Activated CD4-positive, alpha-beta memory T cell treated with anti-CD3 and anti-CD28 coated beads for 36 hours (primary cell): ENCODE measurements at regions not wholly inside any gene's neighbourhood (a gene's known extent, or its start where the extent isn't known, plus 50 kb on each side); places are given as distances from the start of the nearest gene placed in this dataset.

Experiments used
- CTCF ChIA-PET: fragments of 350-600 bp; sonication (Branson Sonifier 250); formaldehyde crosslinking; loops from one replicate; lab custom pipeline; 2021; ENCODE audit warnings: antibody characterized with exemption, inconsistent platforms; lab: Charles Lee
- POLR2A ChIA-PET: fragments of 350-600 bp; sonication (Branson Sonifier 250); formaldehyde crosslinking; loops from one replicate; lab custom pipeline; 2021; ENCODE audit warnings: antibody characterized with exemption; lab: Charles Lee
- DNase-seq: peaks from one replicate; pipeline ENCODE4 v3.0.0-alpha.2; 2020
- H3K27ac Mint-ChIP-seq: one replicate; pipeline ENCODE4 v1.8.0; 2021; ENCODE audit warnings: mixed read lengths
- H3K27me3 Mint-ChIP-seq: one replicate; pipeline ENCODE4 v1.8.0; 2021; ENCODE audit warnings: mixed read lengths
- H3K36me3 Mint-ChIP-seq: one replicate; pipeline ENCODE4 v1.8.0; 2021; ENCODE audit warnings: mixed read lengths
- H3K4me1 Mint-ChIP-seq: one replicate; pipeline ENCODE4 v1.8.0; 2021; ENCODE audit warnings: low read depth, mixed read lengths
- H3K4me3 Mint-ChIP-seq: one replicate; pipeline ENCODE4 v1.8.0; 2021; ENCODE audit warnings: mild to moderate bottlenecking, mixed read lengths
- H3K9me3 Mint-ChIP-seq: one replicate; pipeline ENCODE4 v1.8.0; 2021; ENCODE audit warnings: mixed read lengths
- intact Hi-C: fragments of 100-400 bp; cut with micrococcal nuclease; formaldehyde crosslinking; loops from one replicate; pipeline ENCODE4 v1.15.1; 2023

DNA sequence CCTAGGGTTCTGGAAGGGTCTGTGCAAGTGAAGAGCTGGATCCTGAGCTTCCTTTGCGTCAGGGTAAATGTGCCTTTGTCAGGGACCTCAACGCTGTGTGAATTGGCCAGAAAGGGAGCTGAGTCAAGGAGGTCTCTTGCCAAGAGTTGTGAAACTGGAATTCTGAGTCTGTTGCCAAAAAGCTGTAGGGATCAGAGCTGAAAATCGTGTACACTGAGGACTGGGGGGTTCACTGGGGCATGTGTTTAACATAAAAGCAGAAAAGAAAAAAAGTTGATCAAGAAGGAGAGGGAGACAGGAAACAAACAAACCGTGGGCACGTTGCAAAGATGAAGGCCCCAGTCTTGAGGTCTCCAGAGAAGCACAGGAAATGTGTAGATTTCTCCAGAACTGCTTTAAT is 1081.5 kb downstream of the VRK1 start:
- DNase-seq = peak; percentile 12
- H3K9me3 Mint-ChIP-seq = no peaks in the 10 kb centered on the region
- H3K27me3 Mint-ChIP-seq = no peaks in the 10 kb centered on the region
- no peak overlapping the region for H3K4me3 Mint-ChIP-seq
- intact Hi-C loops = no loop called here
- POLR2A ChIA-PET = interaction anchor here (1.7 kb wide), 1 partner anchor 12 kb away, joined by 4 read pairs; no protein-coding TSS in a partner anchor
- peaks cover 37% of the 10 kb centered on the region for H3K4me1 Mint-ChIP-seq
- H3K27ac Mint-ChIP-seq = peak overlapping the region; percentile 28
- no peaks in the 10 kb centered on the region for H3K36me3 Mint-ChIP-seq
- CTCF ChIA-PET = no interaction called here

GRCh38 chr14:97887690-97888089 is 1090.5 kb downstream of the VRK1 start:
- ChIA-PET POLR2A (no interaction called here), CTCF (no interaction called here)
- no peak overlapping the region for H3K4me3 Mint-ChIP-seq
- no peak for DNase-seq
- H3K27me3 Mint-ChIP-seq = no peaks in the 10 kb centered on the region
- no peaks in the 10 kb centered on the region for H3K4me1 Mint-ChIP-seq
- intact Hi-C loops = no loop called here
- no peak overlapping the region for H3K27ac Mint-ChIP-seq
- no peaks in the 10 kb centered on the region for H3K36me3 Mint-ChIP-seq
- H3K9me3 Mint-ChIP-seq = peaks cover 7% of the 10 kb centered on the region

DNA sequence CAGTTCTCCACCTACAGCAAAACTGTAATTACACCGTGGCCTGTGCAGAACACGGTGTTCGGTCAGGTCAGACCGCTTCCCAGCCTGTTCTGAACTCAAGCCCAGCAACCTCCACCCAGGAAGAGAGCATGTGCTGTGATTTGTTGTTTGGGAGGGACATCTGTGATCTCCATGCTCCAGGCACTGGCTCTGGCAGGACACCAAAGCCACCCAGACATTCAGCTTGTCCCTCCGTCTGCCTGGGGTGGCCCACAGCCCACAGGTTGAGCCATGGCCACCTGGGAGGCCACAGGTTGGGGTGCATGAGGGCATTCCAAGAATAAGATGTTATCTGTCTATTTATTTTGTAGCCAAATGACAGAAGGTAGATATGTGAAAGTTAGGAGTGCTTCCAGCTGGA is 1091.1 kb downstream of the VRK1 start:
- H3K9me3 Mint-ChIP-seq = peaks cover 7% of the 10 kb centered on the region
- H3K4me3 Mint-ChIP-seq = no peak overlapping the region
- H3K27ac Mint-ChIP-seq = no peak overlapping the region
- intact Hi-C loops = no loop called here
- POLR2A ChIA-PET = no interaction called here
- no peaks in the 10 kb centered on the region for H3K27me3 Mint-ChIP-seq
- H3K4me1 Mint-ChIP-seq = no peaks in the 10 kb centered on the region
- no peaks in the 10 kb centered on the region for H3K36me3 Mint-ChIP-seq
- CTCF ChIA-PET = no interaction called here
- no peak for DNase-seq

DNA sequence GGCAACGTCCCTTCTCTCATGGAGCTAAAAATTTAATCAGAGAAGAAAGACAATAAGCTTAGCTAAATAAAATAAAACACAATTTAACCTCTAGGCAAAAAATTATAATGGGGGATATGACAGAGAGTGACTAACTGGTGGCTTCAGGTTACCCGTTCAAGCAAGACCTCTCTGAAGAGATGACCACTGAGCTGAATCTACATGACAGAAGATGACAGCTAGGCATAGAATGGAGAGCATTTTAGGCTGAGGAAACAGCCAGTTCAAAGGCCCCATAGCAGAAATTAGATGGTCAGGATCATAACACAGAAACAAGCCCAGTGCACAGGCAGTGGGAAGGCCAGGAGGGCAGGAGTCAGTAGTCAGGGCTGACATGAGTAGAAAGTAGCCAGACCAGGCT is 1094.3 kb downstream of the VRK1 start:
- H3K9me3 Mint-ChIP-seq = peaks cover 7% of the 10 kb centered on the region
- intact Hi-C loops = no loop called here
- no peak overlapping the region for H3K4me3 Mint-ChIP-seq
- no peaks in the 10 kb centered on the region for H3K27me3 Mint-ChIP-seq
- no peaks in the 10 kb centered on the region for H3K4me1 Mint-ChIP-seq
- no peak overlapping the region for H3K27ac Mint-ChIP-seq
- no peaks in the 10 kb centered on the region for H3K36me3 Mint-ChIP-seq
- no peak for DNase-seq
- ChIA-PET POLR2A (interaction anchor here (1.0 kb wide), 1 partner anchor 14 kb away, joined by 4 read pairs; no protein-coding TSS in a partner anchor), CTCF (interaction anchor here (1.2 kb wide), 1 partner anchor 32 kb away, joined by 3 read pairs; no protein-coding TSS in a partner anchor)

DNA sequence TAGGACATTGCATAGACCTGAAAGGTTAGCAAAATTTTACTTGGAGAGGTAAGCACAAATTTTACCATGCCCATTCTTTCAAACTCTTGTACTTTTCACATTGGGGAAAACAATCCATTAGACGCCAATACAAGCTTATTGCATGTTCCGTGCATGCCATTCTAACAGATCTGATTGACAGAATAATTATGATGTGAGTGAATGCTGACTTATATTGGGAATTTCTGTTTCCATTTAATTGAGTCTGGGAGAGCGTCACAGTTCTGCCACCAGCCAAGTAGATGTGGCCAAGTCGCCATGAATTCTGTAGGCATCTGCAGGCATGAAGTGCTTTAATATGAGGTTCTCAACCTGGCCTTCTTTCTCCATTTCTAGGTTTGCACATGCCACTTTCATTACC is 1097.4 kb downstream of the VRK1 start:
- Mint-ChIP-seq H3K4me1 (no peaks in the 10 kb centered on the region), H3K36me3 (no peaks in the 10 kb centered on the region), H3K27ac (no peak overlapping the region), H3K27me3 (no peaks in the 10 kb centered on the region), H3K4me3 (no peak overlapping the region), H3K9me3 (peaks cover under 1% of the 10 kb centered on the region)
- intact Hi-C loops = no loop called here
- CTCF ChIA-PET = no interaction called here
- POLR2A ChIA-PET = no interaction called here
- DNase-seq = no peak

DNA sequence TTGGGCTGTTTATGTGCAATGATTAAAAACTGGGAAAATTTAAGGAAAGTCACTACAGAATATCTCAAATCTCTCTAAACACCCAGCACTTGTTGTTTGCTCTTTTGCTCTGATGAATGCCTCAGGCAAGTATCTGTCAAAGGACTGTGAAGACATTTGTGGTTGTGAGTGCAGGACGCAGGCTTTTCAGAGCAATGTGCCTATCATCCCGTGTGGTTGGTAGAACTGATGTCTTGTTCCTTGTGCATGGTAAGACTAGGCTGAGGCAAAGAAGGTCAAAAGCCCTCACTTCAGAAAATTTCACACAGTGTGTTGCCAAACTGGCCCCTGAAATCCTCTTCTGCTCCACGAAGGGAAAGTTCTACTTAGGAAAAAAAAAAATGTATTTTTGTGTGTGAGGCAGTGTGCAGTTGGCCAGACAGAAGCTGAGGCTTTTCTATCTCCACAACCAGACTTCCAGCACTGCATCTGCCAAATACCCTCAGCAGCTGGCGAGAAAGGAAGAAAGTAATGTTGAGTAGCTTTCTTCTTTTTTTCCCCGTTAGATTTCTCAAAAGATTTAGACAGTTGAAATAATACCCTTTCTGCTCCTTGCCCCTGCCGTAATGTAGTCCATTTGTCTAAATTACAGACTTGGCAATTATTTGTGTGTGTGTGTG is 1103.1 kb downstream of the VRK1 start:
- Mint-ChIP-seq H3K27me3 (no peaks in the 10 kb centered on the region), H3K27ac (no peak overlapping the region), H3K9me3 (no peaks in the 10 kb centered on the region), H3K4me3 (no peak overlapping the region), H3K36me3 (no peaks in the 10 kb centered on the region), H3K4me1 (no peaks in the 10 kb centered on the region)
- intact Hi-C loops = no loop called here
- ChIA-PET POLR2A (no interaction called here), CTCF (no interaction called here)
- DNase-seq = no peak

- Mint-ChIP-seq H3K36me3 (no peaks in the 10 kb centered on the region), H3K27ac (no peak overlapping the region), H3K4me3 (no peak overlapping the region), H3K9me3 (no peaks in the 10 kb centered on the region), H3K27me3 (no peaks in the 10 kb centered on the region), H3K4me1 (no peaks in the 10 kb centered on the region)
- CTCF ChIA-PET = no interaction called here
- no peak for DNase-seq
- POLR2A ChIA-PET = no interaction called here
- intact Hi-C loops = no loop called here
Measured at GRCh38 chr14:97902630-97903029, 1105.4 kb downstream of the VRK1 start.

DNA sequence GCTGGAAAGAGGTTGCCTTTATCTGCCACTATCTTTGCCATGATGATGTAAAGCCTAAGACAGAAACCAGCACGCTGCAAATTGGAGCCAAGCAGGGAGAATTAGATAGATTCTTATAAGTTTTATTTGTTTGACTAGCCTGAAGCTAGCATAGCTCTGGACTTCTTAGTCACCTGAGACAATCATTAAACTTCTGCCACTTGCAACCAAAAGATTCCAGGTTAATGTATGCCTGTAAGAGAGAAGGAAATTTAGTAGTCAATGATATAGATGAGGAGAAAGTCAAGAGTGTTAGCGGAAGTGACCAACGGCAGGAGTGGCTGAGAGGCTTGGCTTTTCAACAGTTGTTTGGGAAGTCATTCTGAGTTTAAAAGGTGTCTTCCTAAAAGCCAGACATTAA is 1106.6 kb downstream of the VRK1 start:
- Mint-ChIP-seq H3K27ac (no peak overlapping the region), H3K4me3 (no peak overlapping the region), H3K36me3 (peaks cover 4% of the 10 kb centered on the region), H3K4me1 (no peaks in the 10 kb centered on the region), H3K9me3 (peaks cover 9% of the 10 kb centered on the region), H3K27me3 (peaks cover 2% of the 10 kb centered on the region)
- ChIA-PET POLR2A (no interaction called here), CTCF (no interaction called here)
- DNase-seq = no peak
- intact Hi-C loops = no loop called here

GRCh38 chr14:97912217-97912616 is 1115.0 kb downstream of the VRK1 start:
- peaks cover 4% of the 10 kb centered on the region for H3K36me3 Mint-ChIP-seq
- CTCF ChIA-PET = no interaction called here
- peaks cover 8% of the 10 kb centered on the region for H3K4me1 Mint-ChIP-seq
- H3K27me3 Mint-ChIP-seq = peaks cover 2% of the 10 kb centered on the region
- no peak overlapping the region for H3K4me3 Mint-ChIP-seq
- intact Hi-C loops = no loop called here
- no peak overlapping the region for H3K27ac Mint-ChIP-seq
- H3K9me3 Mint-ChIP-seq = peaks cover 13% of the 10 kb centered on the region
- POLR2A ChIA-PET = no interaction called here
- no peak for DNase-seq

GRCh38 chr14:97916100-97916499 is 1118.9 kb downstream of the VRK1 start:
- Mint-ChIP-seq H3K4me1 (peaks cover 14% of the 10 kb centered on the region), H3K36me3 (no peaks in the 10 kb centered on the region), H3K9me3 (no peaks in the 10 kb centered on the region), H3K4me3 (no peak overlapping the region), H3K27ac (no peak overlapping the region), H3K27me3 (no peaks in the 10 kb centered on the region)
- intact Hi-C loops = loop anchor here (2.0 kb wide), 1 partner anchor 49 kb away; no protein-coding TSS in a partner anchor
- POLR2A ChIA-PET = no interaction called here
- no peak for DNase-seq
- CTCF ChIA-PET = no interaction called here

- Mint-ChIP-seq H3K27me3 (no peaks in the 10 kb centered on the region), H3K9me3 (no peaks in the 10 kb centered on the region), H3K4me3 (no peak overlapping the region), H3K36me3 (no peaks in the 10 kb centered on the region), H3K27ac (no peak overlapping the region), H3K4me1 (peaks cover 14% of the 10 kb centered on the region)
- ChIA-PET POLR2A (interaction anchor here (1.1 kb wide), 1 partner anchor 26 kb away, joined by 3 read pairs; no protein-coding TSS in a partner anchor), CTCF (no interaction called here)
- DNase-seq = no peak
- intact Hi-C loops = loop anchor here (2.0 kb wide), 1 partner anchor 50 kb away; no protein-coding TSS in a partner anchor
Measured at GRCh38 chr14:97916669-97917568, 1119.7 kb downstream of the VRK1 start.

DNA sequence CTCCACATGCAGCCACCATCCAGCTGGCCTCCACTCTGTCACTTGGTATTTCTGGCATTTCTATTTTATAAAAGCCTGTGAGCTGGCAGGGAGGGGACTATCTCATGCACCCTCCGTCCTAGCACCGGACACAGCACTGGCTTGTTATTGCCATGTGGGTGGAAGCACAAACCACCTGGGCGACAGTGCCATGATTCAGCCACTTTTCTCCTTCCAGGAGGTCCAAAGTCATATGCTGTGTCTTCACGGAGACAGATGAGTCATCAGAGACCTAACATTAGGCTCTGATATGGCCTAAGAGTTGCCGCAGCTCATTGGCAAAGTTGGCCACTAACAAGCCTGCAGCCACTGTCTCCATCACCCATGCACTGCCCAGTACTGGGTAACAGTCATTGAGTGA is 1123.0 kb downstream of the VRK1 start:
- intact Hi-C loops = no loop called here
- H3K4me1 Mint-ChIP-seq = peaks cover 14% of the 10 kb centered on the region
- ChIA-PET POLR2A (no interaction called here), CTCF (no interaction called here)
- no peaks in the 10 kb centered on the region for H3K27me3 Mint-ChIP-seq
- H3K27ac Mint-ChIP-seq = no peak overlapping the region
- no peak overlapping the region for H3K4me3 Mint-ChIP-seq
- no peak for DNase-seq
- no peaks in the 10 kb centered on the region for H3K36me3 Mint-ChIP-seq
- no peaks in the 10 kb centered on the region for H3K9me3 Mint-ChIP-seq
